A172 (cell line): ENCODE measurements at regions not wholly inside any gene's neighbourhood (a gene's known extent, or its start where the extent isn't known, plus 50 kb on each side); places are given as distances from the start of the nearest gene placed in this dataset.
"Not testable (repeated sequence)": the region's sequence is repeated elsewhere in the genome, so short reads cannot be mapped to it uniquely, and the experiment has no call there.

Experiments
- DNase-seq: peaks from one replicate; pipeline ENCODE4 v3.0.0-alpha.2; 2015; ENCODE audit warnings: low spot score

DNA sequence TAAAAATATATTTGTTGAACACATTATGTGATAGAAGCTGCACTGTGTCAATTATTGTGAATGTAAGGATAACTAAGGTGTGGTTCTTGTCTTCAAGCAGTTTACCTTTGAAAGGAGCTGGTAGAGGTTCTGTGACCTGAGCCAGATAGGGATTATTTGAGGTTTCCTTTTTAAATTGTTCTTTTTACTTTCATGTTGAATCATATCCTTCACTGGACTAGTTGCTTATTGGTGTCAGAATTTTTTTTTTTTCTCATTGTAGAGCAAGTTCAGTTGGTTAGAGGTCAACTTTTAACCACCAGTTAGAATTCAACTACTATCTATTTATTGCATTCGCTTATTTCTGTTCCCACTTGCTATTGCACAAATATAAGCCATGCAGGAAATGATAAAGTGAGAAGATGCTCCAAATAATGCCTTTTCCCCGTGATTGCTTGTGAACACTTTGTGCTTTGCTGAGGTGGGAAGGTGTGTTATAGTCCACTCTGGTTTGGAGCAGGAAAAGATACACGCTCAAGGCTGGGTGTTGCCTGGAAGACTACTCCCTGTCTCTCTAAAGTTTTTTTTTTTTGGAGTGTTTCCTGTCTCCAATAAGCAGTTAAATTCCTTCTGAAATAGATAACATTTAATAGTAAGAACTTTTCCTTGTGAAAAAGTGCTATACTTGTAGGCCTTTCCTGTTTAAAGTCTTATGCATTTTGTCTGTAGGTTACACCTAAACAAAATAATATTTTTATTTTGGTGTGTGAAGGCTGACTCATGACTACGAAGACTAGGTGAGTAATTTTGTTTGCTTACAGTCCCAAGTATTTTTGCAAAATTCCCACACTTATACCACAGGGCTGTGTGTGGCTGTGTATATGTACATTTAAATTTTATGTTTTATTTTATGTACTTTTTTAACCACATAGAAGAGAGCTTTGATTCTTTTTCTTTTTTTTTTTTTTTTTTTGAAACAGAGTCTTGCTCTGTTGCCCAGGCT lies 83.8 kb upstream of the LCORL start:
- no peak for DNase-seq

DNA sequence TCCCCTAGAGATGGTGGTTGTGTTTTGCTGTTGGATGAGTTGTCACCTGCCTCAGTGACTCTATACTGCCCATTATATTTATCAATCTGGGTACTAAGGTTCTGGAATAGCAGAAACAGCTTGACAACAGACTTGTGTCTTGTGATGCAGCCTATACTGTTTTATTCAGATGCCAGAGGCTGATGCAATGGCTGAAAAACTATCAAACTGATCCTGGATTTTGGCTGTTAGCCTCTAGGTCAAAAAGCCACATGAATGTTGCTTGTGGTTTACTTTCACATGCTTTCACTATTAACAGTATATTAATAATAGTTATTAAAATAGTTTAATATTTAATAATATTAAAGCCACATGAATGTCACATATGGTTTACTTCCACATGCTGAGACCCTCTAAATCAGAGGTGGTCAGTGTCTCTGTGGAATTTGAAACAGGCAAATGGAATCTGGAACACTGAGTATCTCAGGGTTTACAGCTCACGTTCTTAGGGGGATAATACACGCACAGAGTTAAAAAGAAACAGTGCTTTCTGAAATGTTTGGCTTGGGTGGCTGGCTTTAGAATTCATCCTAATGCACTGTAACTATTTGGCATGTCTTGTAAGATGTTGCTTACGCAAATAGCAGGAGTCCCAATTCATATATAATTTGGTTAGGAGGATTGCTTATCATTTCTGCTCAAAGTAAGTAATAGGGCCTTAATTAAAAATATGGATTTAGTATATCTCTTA lies 82.5 kb upstream of the LCORL start:
- DNase-seq: no peak

GRCh38 chr4:18100657-18101056 lies 79.1 kb upstream of the LCORL start:
- DNase-seq: no peak

- not testable (repeated sequence) for DNase-seq
These were observed 68.9 kb upstream of the LCORL start for GRCh38 chr4:18090447-18090846.

DNA sequence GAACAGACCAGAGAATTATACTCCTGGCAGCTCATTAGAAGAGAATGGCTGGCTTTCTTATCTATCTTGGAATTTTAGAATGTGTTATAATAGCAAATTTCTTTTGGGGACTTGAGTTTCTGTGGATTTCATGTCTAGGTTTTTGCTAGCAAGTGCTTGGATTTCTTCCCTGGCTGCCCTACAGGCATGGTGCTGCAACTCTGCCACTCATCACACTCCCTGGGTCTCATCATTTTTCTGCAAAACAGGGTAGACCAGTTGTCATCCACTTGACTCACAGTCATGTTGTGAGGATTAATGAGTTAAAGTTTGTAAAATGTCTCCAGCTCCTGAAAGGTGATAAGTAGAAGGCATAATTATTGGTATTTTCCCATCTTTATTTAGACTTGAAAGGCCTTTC lies 60.7 kb upstream of the LCORL start:
- DNase-seq: no peak

GRCh38 chr4:18081708-18082107 lies 60.2 kb upstream of the LCORL start:
- DNase-seq: no peak

DNA sequence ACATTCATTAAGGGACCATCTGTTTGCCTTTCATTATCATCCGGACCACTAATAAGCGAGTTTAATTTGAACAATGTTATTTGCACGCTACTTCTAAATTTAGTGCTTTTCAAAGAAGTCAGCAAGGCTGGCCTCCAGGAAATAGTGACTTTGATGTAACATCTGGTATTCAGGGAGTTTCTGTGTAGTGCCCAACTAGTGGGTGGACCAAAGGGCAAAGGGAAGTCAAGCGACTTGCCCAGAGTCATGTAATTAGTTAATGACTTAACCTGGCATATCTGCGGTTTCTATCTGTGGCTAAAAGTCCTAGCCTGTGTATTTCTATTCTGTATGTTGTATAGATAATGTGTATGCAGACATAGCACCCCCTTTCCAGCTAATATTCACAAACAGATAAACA lies 56.3 kb upstream of the LCORL start:
- no peak for DNase-seq

DNA sequence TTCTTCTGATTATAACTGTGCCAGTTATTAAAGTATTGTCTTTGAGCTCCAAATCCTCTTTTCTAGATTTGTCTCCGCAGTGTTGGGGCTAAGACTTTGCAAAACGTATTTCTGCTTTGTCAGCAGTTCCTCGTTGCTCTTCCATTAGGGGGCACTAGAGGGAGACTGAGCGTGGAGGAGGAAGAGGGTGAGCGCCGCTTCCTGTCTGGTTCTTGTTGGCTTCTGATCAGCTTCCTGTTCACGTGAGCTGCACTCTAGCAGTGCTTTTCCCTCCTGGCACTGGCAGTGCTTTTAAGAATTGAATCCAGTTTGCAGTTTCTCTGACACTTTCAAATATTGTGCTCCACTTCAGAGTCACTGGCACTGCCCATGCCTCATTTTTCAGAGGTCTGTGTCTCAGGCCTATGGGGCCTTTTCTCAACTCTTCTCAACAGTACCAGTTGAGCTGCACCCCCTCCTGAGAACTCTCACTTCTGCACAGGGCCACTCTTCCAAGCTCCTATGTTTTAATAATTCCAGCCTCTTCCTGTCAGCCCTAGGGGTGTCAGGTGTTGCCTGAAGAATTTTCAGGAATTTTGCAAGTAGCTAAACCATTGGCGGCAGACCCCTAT lies 54.4 kb upstream of the LCORL start:
- peak; percentile 55 for DNase-seq

- no peak for DNase-seq
These were observed 50.3 kb upstream of the LCORL start for GRCh38 chr4:18071894-18072293.
